GM21528 (cell line): ENCODE measurements at regions not wholly inside any gene's neighbourhood (a gene's known extent, or its start where the extent isn't known, plus 50 kb on each side); places are given as distances from the start of the nearest gene placed in this dataset.

Experiments
- ATAC-seq: cut with Tn5 transposase; IDR thresholded peaks from one replicate; pipeline ENCODE4 v1.9.1; 2021; ENCODE audit warnings: mild to moderate bottlenecking, moderate library complexity; ENCODE audit not compliant: unreplicated experiment, low FRiP score

GRCh38 chr10:32174349-32174893 is 118.2 kb upstream of the KIF5B start:
- ATAC-seq: no peak

DNA sequence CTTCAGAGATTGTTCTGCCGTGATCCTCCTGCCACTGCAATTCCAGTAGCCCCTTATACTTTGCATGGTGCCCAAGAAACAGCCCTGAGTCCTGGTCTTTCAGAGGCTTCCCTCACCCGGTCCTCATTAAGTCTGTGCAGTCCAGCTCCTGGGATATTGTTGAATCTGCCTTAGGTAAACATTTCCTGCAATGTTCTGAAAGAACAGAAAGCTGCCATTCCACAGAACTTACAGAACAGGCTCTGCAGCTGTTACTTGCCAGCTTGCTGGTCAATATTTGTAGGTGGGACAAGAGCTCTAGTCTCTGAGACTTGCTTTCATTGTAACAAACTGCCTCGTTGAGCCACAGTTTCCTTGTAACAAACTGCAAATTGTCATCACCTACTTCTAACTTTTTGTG is 115.0 kb upstream of the KIF5B start:
- no peak for ATAC-seq

DNA sequence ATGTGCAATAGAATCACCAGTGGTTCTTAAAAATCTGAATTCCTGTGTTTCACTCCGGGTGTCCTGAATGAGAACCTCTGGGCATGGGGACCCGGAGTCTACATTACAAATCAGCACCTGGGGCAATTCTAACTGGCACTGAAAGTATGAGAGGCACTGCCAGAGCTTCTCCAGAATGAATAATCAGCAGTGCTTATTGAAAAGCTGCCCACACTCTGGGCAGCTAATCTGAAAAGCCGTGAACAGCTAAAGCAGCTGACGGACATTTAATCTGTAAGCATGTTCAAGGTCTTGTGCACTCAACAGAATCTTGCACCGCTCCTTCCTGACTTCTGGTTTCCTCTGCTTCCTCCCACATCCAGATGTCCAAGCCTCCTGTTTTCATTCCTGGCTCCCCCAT is 113.3 kb upstream of the KIF5B start:
- no peak for ATAC-seq

GRCh38 chr10:32167450-32167849 is 111.2 kb upstream of the KIF5B start:
- ATAC-seq: no peak

DNA sequence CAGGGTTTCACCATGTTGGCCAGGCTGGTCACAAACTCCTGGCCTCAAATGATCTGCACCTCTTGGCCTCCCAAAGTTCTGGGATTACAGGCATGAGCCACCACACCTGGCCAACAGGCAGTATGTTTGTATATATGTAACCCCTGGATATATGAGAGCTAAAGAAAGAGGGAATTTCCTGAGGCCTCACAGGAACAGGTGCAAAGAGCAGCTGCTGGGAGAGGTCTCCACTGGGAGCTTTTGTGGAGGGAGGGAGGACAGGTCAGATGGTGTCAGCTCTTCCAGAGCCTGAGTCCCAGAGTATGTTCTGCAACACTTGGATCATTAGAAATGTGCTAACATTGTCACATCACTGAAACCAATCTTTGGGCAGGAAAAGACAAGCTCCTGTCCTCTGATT is 110.1 kb upstream of the KIF5B start:
- ATAC-seq: no peak

DNA sequence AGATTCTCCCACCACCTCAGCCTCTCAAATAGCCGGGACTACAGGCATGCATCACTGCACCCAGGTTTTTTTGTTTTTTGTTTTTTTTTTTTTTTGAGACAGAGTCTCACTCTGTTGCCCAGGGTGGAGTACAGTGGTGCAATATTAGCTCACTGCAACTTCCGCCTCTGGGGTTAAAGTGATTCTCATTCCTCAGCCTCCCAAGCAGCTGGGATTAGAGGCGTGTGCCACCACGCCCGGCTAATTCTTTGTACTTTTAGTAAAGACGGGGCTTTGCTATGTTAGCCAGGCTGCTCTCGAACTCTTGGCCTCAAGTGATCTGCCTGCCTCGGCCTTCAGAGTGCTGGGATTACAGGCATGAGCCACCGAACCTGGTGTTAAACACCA is 107.5 kb upstream of the KIF5B start:
- no peak for ATAC-seq

DNA sequence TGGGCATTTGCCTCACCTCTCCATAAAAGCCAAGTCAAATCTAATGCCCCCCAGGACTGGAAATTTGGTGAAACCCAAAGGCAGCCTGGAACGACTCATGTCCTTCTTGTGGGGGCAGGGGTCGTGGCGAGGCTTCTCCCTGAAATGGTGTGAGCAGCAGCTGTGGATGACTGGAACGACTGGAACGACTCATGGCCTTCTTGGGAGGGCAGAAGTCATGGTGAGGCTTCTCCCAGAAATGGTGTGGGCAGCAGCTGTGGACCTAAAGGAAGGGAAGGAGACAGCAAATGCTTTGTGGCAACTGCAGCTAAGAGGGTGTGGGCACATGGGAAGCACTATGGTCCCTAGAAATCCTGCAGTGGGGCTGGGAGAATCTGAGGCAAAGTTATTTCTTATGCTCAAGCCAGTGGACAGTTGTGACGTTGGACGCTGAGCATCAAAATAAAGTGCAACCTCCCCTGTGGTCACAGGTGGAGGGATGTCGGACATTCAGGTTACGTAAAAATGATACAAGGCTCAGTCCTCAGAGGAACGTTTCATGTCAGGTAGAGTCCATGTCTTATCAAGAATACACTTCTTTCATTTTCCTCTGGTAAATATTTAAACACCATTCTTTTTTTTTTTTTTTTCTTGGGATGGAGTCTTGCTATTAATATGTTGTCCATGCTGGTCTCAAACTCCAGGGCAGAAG is 107.0 kb upstream of the KIF5B start:
- no peak for ATAC-seq

GRCh38 chr10:32161586-32161985 is 105.4 kb upstream of the KIF5B start:
- no peak for ATAC-seq

GRCh38 chr10:32160864-32161263 is 104.6 kb upstream of the KIF5B start:
- ATAC-seq: no peak

DNA sequence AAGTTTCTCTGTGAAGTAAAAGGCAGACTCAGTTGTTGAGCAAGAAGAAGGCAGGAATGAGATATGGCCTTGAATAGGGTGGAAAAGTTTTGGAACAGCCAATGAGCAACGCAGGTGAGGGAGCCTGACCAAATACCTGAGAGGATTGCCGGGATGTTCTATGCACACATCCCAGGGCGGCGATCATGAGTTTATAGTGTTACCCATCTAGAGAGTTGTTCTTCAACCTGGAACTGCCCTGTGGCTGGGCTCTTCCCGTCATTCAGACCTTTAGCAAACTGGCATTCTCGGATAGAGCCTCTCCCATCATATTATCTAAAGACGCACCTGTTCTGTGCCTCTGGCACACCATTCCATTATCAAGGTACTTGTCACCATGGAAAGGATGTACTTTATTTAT is 103.0 kb upstream of the KIF5B start:
- no peak for ATAC-seq

GRCh38 chr10:32156031-32156495 is 99.8 kb upstream of the KIF5B start:
- ATAC-seq: no peak

DNA sequence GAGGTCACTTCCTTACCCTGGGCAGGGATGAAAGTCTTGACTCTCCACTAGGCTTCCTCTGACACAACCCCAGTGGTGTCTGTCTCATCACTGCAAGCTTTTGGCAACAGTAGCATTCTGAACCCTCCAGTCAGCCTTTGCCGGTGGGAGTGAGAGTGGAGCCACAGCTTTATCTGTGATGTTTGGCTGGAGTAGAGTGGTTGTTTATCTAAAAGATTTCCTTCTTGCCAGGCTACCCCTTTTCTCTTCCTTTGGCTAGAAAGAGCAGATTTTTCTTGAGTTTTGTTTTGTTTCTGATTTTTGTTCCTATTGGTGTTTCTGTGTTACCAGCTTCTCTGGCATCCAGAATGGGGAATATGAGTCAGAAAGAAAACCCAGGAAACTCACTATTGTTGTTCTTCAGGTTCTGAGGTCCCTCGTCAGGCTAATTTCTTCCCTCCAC is 98.9 kb upstream of the KIF5B start:
- ATAC-seq: no peak

- ATAC-seq: no peak
Measured at GRCh38 chr10:32153931-32154330, 97.7 kb upstream of the KIF5B start.

DNA sequence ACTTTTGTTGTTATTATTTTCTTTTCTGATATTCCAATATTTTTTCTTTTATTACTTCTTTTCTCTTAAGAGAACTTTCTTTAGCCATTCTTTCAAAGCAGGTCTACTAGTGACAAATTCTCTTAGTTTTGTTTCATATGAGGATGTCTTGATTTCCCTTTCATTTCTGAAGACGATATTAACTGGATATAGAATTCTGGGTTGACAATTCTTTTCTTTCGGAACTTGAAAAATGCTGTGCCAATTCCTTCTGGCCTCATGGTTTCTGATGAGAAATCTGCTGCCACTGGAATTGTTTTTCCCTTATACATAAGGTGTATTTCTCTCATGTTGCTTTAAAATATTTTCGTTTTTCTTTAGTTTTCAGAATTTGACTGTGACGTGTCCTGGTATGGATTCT is 97.0 kb upstream of the KIF5B start:
- no peak for ATAC-seq

- no peak for ATAC-seq
Measured at GRCh38 chr10:32151871-32152270, 95.6 kb upstream of the KIF5B start.

DNA sequence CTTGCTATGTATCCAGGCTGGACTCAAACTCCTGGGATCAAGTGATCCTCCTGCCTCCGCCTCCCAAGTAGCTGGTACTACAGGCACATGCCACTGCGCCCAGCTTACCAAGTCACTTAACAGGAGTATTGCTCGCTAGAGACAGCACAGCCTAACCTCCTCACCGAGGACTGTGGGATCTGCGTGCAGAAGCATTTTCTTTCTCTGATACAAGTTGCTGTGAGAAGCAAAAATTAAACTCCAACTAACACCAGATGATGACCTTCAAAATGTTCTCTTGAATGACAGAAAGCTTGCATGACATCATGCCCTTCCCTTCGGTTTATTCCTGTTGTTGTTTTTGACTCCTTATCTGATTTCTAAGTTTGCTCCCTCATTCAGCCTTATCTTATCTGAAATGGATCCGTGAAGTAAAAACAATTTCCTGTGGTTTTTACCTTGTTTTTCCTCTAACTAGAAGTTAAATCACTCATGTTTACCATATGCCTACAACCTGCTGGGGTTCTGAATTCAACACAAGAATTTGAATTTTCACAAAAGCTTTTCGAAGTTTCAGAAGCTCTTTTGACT is 94.4 kb upstream of the KIF5B start:
- ATAC-seq: no peak

- peak; percentile 86 for ATAC-seq
Measured at GRCh38 chr10:32149252-32149955, 93.2 kb upstream of the KIF5B start.

DNA sequence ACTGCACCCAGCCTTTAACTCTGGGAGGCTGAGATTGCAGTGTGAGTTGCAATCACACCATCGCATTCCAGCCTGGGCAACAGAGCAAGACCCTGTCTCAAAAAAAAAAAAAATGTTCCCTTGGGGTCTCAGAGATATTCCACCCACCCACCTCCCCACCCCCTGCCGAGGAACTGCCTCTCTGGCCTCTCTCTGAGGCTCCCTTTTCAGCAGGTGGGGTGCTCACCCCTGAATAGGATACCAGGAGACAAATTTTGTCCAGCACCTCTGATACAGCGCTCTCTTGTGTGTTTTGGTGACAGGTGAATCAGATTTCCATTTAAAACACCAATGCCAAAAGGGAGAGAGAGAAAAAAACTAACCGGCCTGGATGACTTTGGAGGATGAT is 92.6 kb upstream of the KIF5B start:
- peak; percentile 38 for ATAC-seq

- no peak for ATAC-seq
Measured at GRCh38 chr10:32147730-32148129, 91.5 kb upstream of the KIF5B start.

DNA sequence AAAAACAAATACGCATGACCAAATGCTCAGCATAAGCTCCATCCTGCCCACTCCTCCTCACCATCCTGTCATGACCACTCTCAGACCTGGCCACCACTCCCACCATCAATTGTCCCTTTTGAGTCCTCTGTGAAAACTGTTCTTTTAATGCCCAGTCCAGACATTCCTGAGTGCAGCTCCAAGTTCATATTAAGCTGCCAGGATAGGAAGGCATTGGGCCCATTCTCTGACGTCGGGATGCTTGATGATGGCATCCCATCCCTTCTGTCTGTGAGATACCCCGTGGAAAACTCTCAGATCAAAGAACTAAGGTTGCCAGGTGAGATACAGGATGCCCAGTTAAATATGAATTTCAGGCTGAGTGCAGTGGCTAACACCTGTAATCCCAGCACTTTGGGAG is 89.9 kb upstream of the KIF5B start:
- ATAC-seq: no peak

- no peak for ATAC-seq
Measured at GRCh38 chr10:32144817-32145688, 88.8 kb upstream of the KIF5B start.
